ENCODE measurements at regions not wholly inside any gene's neighbourhood (a gene's known extent, or its start where the extent isn't known, plus 50 kb on each side); places are given as distances from the start of the nearest gene placed in this dataset.
"Not testable (repeated sequence)": the region's sequence is repeated elsewhere in the genome, so short reads cannot be mapped to it uniquely, and the experiment has no call there.

DNA sequence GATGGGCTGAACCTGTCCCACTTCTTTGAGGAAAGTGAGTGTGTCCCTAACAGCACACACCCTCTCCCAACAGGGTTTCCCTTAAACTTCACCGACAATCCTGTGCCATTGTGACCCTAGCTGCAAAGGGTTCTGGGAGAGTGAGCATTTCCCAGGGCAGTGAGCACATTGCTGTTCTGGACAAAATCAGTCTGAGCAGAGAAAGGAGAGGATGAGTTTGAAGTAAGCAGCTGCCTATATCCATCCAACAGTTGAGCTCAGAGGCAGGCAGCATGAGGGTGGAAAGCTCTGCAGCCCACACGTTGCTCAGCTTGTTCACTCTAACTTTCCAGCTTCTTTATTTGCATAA, 296.5 kb upstream of the MAF start:
- DNase-seq (ENCODE audit: low read depth) = no peak

DNA sequence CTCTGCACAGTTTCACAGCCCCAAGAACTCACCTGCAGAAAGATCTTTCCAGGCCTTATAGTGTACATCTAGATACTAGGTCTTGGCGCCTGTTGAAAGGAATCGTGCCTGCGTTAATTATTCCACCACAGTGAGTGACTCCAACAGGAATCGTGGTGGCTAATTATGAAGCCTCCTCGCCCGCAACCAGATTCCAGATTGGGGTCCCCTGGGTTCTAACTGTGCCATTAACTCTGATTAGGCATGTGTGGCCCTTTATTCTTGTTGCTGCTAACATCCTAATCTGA, 295.3 kb upstream of the MAF start:
- no peak for DNase-seq (ENCODE audit: low read depth)

DNA sequence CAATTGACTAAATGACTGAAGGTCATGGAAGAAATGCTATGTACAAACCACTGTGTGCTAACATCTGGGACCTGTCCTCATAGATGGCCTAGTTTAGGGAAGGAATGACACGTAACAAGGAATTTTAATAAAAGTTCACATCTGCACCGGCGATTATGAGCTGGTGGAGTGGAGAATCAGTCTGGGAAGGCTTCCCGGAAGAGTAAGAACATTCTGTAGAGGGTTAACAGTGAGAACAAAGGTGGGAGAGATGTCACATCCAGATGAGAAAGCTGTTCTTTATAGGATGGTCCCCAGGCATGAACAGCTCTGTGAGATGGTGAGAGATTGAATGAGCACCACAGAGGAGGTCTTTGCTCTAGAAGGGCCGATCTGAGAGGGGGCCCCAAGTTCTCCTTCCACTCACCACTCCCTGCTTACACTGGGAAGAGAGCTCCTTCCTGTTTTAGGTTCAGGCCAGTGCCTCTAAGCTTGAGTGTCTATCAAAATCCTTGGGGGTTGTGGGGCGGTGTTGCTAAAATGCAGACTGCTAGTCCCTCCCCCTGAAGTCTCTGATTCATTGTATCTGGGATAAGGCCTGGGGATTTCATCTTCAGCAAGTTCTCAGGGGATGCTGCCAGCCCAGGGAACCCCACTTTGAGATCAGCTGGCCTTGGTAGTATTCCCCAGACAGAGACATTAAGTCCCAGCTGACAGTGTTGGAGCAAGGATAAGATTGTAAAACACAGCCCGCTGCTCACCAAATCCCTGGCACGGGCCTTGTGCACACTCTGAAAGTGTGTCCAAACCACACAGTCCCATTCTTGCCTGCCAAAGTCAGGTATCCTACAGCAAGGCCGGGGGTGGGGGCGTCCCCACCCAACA, 294.7 kb upstream of the MAF start:
- DNase-seq (ENCODE audit: low read depth) = no peak

DNA sequence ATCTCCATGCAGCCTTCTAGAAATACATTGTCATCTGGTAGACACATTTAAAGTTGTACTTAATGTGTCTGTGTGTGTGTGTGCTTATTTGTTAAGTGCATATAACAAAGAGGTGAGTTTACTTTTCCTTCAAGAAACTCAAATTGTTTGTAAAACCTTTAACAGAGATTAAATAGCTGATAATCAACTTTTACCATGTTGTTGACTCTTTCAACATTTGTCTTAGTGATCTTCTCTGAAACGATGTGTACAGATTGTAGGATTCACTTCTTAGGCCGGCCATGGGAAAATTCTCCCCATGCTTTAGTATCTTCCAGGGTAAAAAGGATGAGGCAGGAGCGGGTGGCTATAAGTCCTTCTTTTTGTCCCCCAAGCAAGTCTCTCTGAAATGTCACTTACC, 292.9 kb upstream of the MAF start:
- DNase-seq (ENCODE audit: low read depth) = no peak

DNA sequence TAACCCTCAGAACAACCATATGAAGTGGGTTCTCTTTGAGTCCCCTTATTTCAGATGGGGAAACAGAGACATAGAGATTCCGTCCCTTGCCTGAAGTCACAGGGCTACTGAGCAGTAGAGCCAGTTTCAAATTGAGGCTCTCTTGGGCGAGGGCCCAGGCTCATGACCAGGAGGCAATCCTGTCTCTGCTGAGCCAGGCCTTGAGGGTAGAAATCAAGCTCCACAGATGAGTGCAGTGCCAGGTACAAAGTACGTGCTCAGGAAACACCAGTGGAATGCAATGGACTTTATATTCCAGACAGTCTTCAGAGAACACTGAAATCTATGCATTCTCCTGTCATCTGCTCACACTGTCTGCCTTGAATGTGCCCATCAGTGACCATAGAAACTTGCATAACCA, 291.7 kb upstream of the MAF start:
- DNase-seq (ENCODE audit: low read depth) = no peak

DNA sequence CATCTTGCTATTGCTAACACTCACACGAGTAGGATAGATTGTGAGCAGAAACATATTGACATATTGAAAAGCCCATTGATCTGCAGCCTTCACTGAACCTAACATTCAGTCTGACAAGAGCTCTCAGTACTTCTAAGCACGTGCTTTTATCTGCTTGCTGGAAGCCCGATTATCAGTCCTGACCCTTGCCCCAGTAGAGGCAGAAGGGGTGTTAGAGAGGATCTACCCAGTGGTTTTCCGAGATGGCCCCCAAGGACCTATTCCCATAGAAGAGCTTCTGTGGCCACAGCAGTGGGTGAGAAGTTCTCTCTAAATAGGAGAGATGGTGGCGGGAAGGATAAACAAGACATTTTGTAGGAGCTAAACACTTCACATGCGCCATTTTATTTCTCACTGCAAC, 290.9 kb upstream of the MAF start:
- DNase-seq (ENCODE audit: low read depth) = no peak

DNA sequence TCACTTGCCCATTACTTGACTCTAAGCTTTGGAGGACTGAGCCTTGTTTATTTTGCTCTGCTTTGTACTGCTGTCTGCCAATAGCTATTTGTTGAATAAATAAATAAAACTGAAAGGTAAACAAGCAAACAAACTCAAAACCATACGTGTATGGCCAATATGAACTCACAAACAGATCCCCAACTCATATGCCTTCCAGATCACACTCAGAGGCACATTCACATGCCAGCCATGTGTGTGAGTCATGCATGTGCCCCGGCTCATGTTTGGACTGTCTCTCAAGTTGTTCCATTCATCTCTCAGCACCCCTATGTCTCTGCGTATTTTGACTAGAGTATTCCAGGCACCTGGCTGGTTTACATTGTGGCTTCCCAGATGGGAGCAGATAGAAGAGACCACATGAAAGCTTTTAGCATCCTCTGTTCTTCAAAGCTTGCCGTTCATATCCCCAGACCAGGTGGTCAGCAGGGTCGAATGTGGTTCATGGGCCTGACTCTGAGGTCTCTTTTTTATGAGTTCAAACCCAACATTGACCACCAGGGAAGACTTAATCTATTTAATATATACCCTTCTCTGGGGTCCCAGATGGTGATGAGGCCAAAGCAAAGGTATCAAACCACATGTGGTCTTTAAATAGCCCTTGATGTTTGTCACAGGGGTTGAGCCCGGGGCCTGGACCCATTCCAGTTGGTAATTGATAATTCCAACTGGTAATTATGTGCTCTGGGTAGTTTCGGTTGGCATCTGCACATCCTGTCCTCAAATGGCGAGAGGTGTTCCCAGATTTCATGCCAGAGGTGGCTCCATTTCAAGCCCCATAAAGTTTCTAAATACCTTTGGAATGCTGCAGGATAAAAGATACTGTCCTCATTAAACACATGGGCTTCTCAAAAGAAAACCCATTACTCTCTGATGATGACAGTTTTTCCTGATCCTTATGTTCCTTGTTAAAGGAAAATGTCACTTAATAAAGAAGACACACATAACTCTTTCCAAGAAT, 287.3 kb upstream of the MAF start:
- DNase-seq (ENCODE audit: low read depth) = no peak

DNA sequence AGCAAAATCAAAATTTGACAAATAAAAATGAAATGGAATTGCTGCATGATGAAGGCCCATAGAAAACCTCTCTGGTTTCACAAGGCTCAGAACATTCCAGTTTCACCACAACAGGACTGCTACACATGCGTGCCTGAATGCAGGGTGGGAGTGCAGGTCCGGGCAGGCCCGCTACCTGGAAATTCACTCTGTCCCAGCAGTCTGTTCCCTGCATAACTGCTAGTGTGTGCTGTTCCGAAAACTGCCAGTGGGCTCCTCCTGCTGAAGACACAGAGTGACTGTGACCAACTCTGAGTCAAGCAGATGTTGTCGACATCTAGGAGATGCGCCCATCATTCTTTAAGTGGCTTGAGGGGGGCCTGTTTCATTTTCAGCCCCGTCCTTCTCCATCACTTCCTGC, 284.8 kb upstream of the MAF start:
- DNase-seq (ENCODE audit: low read depth) = no peak

DNA sequence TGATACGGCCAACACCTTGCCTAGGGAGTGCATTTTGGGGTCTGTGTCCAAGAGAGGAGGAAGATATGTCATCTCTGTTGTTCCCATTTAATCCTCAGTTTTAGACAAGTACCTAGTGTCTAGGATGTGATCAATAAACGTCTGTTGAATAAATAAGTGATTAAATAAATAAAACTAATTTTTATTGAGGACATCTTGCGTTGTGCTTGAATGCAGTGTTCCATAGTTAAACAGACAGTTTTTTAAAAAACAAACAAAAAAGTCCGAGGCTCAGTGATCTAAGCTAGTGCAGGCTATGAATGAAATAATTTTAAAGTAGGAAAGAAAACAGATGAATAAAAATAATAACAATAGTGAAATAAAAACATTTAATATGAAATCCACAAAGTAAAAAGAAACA, 283.0 kb upstream of the MAF start:
- no peak for DNase-seq (ENCODE audit: low read depth)

DNA sequence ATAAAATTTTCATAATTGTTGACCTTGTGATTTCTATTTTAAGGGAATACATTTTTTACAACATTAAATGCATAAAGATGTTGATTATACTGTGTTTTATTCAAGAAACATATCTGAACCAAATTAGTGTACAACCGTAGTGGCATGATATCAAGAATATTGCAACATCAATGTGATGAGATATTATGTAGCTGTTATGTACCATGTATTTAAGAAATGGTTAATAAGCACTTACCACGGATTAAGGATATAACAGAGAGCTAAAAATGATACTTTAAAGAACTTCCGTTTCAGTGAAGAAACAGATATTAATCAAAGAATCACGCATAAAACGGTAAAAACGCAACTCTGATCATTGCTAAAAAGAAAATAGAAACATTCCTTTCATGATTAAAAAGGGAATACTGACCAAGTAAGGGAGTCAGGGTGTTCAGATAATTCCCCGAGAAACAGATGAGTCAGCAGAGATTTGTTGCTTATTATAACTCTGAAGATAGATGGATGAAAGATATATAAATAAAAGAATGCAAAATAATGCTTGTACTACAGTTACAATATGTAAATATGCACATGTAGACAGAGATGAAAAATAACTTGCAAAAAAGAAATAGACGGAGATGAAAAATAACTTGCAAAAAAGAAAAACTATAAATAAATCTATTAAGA, 281.9 kb upstream of the MAF start:
- DNase-seq (ENCODE audit: low read depth) = no peak

DNA sequence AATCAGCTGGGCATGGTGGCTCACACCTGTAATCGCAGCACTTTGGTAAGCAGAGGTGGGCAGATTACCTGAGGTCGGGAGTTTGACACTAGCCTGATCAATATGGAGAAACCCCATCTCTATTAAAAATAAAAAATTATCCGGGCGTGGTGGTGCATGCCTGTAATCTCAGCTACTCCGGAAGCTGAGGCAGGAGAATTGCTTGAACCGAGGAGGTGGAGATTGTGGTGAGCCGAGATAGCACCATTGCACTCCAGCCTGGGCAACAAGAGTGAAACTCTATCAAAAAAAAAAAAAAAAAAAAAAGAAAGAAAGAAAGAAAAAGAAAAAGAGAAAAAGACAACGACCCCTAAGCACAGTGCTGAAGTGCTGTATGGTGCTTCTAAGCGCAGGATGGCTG, 280.6 kb upstream of the MAF start:
- not testable (repeated sequence) for DNase-seq (ENCODE audit: low read depth)

DNA sequence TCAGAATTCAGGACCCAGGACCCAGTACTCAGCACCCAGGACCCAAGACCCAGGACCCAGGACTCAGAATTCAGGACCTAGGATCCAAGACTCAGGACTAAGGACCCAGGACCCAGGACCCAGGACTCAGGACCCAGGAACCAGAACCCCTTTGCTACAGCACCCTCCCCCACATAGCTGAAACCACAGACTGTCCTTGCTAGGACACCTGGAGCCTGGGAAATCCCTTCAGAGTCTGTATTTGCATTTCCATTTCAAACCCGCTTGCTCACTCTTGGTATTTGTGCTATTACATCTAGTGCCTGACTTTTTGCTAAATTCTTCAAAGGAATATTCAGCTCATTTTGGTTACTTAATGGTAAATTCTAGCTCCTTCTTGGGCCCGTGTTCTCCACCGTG, 275.8 kb upstream of the MAF start:
- DNase-seq (ENCODE audit: low read depth) = no peak

DNA sequence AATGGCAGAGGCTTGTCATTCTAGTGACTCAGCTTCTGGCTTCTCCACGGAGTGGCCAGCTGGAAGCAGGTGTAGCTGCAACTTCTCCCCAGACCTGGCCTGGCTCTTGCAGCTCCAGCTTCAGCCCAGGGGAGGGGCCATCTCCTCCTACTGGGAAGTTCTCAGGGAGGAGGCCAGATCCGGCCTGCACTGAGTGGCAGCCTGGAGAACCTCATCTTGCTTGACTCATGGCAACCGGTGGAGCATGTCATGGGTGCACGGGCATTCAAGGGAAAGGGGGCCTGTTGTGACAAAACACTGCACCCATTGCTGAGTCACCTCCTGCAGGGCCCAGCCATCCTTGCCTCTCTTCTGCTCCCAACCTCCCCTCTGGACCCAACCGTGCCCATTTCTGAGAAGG, 273.9 kb upstream of the MAF start:
- DNase-seq (ENCODE audit: low read depth) = no peak

DNA sequence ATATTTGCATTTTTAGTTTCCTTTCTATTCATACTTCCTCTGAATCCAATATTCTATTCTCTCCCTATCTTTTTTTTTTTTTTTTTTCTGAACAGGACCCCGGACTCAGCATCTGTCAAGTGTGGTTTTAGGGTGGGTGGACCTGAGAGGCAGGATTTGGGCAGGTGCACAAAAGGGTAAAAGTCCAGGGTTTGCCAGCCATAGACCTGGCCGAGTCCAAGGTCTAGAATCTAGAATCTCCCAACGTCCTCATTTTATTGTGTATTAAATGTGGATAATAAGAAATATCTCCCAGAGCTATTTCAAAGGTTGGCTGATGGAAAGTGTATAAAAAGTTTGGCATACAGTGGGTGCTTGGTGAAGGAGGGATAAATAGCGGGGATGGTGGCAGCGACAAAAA, 273.3 kb upstream of the MAF start:
- no peak for DNase-seq (ENCODE audit: low read depth)

DNA sequence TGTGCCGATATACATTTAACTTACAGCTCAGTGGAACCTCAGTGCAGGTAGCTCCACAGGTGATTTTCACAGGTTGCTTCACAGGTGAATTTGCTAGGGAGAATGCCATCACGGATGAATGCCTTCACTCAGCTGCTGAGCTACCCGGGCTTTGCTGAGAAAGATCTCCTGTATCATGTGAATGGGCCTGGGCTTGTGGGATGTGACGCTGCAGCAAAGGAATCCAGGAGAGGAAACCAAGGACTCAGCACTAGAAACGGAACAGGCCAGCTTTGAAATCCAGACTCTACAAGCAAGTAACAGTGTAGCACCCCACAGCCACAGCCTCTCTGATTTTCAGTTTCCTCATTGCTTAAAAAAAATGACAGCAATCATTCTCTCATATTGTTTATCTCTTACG, 271.4 kb upstream of the MAF start:
- no peak for DNase-seq (ENCODE audit: low read depth)

DNA sequence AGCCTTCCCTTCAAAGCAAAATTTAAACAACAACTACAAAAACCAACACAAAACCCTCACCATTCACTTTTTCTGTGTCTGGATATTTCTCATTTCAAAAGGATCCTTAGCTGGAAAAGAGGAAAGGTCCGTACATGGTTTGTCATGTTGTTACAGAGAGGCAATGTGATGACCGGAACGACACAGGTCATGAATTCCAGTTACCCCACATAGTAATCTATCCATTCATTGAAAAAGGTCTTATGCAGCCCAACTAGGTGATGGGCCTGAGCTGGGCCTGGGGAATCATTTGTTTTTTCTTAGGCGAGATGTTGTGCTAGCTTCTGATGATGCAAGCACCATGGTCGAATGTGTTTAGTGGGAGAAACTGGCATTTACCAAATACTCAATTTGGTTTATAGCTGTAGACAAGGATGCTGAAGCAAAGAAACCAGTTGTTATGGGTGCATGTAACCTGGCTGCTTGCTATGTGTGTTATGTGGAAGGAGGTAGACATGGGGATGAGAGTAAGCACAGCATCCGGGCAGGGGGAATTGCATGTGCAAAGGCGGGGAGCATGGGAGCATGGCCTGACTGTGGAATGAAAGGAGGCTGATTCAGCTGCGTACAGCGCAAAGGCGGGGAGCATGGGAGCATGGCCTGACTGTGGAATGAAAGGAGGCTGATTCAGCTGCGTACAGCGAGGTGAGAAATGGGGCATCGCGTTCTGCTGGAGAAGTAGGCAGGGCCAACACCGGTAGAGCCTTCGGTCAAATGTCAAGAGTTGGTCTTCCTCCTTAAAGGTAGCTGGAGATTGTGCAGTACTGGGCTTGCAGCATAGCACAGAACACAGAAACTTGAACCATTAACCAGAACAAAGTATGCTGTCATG, 269.7 kb upstream of the MAF start:
- no peak for DNase-seq (ENCODE audit: low read depth)

DNA sequence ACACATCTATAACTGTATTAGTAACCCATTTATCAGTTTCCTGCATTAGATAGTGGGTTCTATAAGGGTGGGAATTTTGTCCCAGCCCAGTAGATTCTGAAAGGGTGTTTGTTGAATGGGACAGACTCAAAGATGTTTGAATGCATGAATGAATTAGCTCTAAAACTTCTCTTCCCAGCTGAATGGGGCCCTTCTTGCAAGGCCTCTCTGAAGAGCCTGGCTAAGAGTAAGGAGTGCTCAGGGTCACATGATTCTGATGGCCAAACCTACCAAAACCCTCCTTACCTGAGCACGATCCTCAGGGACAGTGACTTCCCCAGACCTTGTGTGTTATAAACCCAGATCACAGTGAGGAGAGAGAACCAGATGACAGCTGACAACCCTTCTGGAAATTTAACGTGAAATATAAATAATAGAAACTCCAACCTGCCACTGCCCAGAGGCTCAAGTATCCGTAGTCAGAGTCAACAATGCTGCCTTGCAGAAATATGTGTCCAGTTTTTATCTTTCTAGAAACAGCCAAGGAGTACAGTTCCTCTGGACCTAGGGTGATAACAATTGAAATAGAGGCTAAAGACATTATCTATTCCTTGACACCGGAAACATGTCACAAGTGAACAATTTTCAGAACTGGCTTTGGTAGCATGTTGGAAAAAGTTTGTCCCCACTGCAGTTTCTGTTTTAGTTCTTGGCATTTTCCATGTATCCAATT, 268.9 kb upstream of the MAF start:
- no peak for DNase-seq (ENCODE audit: low read depth)

DNA sequence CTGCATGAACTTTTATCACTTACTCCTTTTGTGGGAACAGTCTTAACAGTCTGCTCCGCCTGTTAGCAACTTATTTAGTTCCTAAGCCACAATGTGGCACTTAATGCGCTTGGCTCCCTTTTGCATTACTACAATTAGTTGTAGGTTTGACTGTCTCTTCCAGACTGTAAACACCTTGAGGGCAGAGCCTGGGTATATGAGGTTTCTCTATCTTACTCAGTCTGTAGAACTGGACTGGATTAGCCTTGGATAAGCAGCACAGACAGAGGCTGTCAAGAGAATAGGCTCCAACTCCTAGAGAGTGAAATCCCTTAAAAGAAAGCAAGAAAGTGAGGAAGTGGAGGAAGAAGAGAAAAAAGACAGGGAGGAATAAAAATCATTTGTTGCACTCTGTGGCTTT, 268.3 kb upstream of the MAF start:
- DNase-seq (ENCODE audit: low read depth) = no peak

DNA sequence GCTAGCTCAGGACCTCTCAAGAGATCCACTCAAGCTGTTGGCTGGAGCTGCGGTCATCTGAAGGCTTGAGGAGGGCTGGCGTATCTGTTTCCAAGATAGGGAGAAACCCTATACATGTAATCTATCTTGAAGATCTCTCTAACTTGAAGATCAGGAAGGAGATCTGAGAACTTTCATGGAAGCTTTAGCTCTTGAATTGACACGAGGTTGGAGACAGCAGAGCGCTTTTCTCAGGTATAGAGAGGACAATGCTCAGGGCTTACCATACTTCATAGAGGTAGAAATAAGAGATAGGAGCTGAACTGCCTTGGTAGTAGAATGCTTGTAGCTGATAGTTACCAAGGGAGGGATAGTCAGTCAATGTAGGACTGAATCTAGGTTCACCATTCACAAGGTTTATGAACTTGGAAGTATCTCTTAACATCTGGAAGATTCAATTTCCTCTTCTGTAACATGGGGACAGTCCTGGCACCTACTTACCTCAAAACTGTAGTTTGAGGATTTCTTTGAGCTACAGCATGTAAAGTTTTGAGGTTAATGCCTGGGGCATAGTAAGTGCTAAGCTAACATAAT, 267.0 kb upstream of the MAF start:
- DNase-seq (ENCODE audit: low read depth) = no peak

DNA sequence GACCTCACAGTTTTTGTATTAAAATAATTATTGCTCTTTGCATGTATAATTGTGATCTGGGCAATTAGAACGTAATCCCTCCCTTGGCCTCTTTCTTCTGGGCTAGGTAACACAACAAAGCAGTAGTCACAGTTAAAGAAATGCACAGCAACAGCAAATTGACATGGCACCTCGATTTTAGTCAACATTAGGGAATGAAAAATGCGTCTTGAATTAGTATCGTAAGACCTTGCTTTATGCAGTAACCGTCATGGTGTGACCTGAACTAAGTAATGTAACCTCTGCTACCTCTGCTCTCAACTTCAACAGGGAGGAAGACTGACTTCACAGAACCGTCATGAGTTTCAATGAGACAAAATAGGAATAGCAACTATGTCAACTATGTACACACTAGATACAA, 265.4 kb upstream of the MAF start:
- no peak for DNase-seq (ENCODE audit: low read depth)

DNA sequence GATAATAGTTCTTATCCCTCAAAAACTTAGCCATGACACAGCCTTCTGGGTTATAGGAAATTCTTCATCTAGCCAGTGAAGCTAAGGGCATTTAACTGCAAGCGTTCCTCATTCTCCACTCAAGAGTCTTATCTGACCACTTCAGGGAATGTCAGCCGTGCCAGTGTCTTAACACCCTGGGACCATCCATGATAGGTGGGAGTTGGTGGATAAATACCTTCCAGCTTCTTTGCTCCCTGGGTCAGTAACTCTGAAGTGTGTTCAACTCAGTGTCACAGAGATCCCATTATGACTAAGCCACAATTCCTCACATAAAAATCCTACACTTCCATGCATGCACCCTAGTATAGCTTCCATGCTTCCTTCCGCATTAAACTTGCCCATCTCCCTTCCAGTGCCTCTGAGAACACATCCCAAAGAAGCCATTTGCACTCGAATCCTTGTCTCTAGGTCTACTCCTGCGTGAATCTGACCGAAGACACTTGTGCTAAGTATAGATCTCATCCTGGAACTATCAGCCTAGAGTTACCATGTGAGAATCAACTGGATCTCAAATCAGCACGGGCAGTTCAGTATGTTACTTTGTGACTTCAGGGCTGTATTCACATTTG, 264.3 kb upstream of the MAF start:
- no peak for DNase-seq (ENCODE audit: low read depth)

All from fibroblast of gingiva (primary cell).